ENCODE measurements at regions not wholly inside any gene's neighbourhood (a gene's known extent, or its start where the extent isn't known, plus 50 kb on each side); places are given as distances from the start of the nearest gene placed in this dataset.

GRCh38 chr5:82839881-82840280 is 237.3 kb downstream of the TMEM167A start:
- DNase-seq = no peak

- no peak for DNase-seq
These were observed 241.7 kb downstream of the TMEM167A start for GRCh38 chr5:82835488-82835887.

GRCh38 chr5:82834151-82834550 is 243.0 kb downstream of the TMEM167A start:
- DNase-seq = no peak

GRCh38 chr5:82833277-82833676 is 243.9 kb downstream of the TMEM167A start:
- no peak for DNase-seq

GRCh38 chr5:82832445-82832844 is 244.7 kb downstream of the TMEM167A start:
- no peak for DNase-seq

- DNase-seq = no peak
These were observed 249.0 kb downstream of the TMEM167A start for GRCh38 chr5:82828211-82828610.

GRCh38 chr5:82827651-82828050 is 249.5 kb downstream of the TMEM167A start:
- no peak for DNase-seq

GRCh38 chr5:82822634-82822927 is 254.6 kb downstream of the TMEM167A start:
- DNase-seq = no peak

- no peak for DNase-seq
These were observed 255.2 kb downstream of the TMEM167A start for GRCh38 chr5:82821846-82822633.

- no peak for DNase-seq
These were observed 256.0 kb downstream of the TMEM167A start for GRCh38 chr5:82820961-82821845.

- no peak for DNase-seq
These were observed 257.0 kb downstream of the TMEM167A start for GRCh38 chr5:82820188-82820587.

- DNase-seq = no peak
These were observed 259.1 kb downstream of the TMEM167A start for GRCh38 chr5:82817897-82818676.

GRCh38 chr5:82816926-82817325 is 260.3 kb downstream of the TMEM167A start:
- no peak for DNase-seq

- no peak for DNase-seq
These were observed 261.3 kb downstream of the TMEM167A start for GRCh38 chr5:82815871-82816270.

GRCh38 chr5:82813861-82814260 is 263.3 kb downstream of the TMEM167A start:
- no peak for DNase-seq

GRCh38 chr5:82812575-82812974 is 264.6 kb downstream of the TMEM167A start:
- DNase-seq = no peak

GRCh38 chr5:82811490-82811889 is 265.7 kb downstream of the TMEM167A start:
- no peak for DNase-seq

GRCh38 chr5:82809420-82810143 is 267.6 kb downstream of the TMEM167A start:
- DNase-seq = no peak

GRCh38 chr5:82808960-82809359 is 268.2 kb downstream of the TMEM167A start:
- no peak for DNase-seq

GRCh38 chr5:82807021-82807420 is 270.2 kb downstream of the TMEM167A start:
- no peak for DNase-seq

GRCh38 chr5:82806513-82806912 is 270.7 kb downstream of the TMEM167A start:
- no peak for DNase-seq

- DNase-seq = no peak
These were observed 273.0 kb downstream of the TMEM167A start for GRCh38 chr5:82804155-82804690.

All from stimulated activated CD4-positive, alpha-beta T cell treated with anti-CD3 and anti-CD28 coated beads, Interleukin-12 subunit alpha, Interleukin-12 subunit beta, amount 100 ng/mL, for 4 hours (primary cell).